ENCODE measurements at regions not wholly inside any gene's neighbourhood (a gene's known extent, or its start where the extent isn't known, plus 50 kb on each side); places are given as distances from the start of the nearest gene placed in this dataset.

GRCh38 chrY:7263773-7264172, 352.2 kb upstream of the AMELY start (continued):
- TF ChIP-seq, protein P1, sequence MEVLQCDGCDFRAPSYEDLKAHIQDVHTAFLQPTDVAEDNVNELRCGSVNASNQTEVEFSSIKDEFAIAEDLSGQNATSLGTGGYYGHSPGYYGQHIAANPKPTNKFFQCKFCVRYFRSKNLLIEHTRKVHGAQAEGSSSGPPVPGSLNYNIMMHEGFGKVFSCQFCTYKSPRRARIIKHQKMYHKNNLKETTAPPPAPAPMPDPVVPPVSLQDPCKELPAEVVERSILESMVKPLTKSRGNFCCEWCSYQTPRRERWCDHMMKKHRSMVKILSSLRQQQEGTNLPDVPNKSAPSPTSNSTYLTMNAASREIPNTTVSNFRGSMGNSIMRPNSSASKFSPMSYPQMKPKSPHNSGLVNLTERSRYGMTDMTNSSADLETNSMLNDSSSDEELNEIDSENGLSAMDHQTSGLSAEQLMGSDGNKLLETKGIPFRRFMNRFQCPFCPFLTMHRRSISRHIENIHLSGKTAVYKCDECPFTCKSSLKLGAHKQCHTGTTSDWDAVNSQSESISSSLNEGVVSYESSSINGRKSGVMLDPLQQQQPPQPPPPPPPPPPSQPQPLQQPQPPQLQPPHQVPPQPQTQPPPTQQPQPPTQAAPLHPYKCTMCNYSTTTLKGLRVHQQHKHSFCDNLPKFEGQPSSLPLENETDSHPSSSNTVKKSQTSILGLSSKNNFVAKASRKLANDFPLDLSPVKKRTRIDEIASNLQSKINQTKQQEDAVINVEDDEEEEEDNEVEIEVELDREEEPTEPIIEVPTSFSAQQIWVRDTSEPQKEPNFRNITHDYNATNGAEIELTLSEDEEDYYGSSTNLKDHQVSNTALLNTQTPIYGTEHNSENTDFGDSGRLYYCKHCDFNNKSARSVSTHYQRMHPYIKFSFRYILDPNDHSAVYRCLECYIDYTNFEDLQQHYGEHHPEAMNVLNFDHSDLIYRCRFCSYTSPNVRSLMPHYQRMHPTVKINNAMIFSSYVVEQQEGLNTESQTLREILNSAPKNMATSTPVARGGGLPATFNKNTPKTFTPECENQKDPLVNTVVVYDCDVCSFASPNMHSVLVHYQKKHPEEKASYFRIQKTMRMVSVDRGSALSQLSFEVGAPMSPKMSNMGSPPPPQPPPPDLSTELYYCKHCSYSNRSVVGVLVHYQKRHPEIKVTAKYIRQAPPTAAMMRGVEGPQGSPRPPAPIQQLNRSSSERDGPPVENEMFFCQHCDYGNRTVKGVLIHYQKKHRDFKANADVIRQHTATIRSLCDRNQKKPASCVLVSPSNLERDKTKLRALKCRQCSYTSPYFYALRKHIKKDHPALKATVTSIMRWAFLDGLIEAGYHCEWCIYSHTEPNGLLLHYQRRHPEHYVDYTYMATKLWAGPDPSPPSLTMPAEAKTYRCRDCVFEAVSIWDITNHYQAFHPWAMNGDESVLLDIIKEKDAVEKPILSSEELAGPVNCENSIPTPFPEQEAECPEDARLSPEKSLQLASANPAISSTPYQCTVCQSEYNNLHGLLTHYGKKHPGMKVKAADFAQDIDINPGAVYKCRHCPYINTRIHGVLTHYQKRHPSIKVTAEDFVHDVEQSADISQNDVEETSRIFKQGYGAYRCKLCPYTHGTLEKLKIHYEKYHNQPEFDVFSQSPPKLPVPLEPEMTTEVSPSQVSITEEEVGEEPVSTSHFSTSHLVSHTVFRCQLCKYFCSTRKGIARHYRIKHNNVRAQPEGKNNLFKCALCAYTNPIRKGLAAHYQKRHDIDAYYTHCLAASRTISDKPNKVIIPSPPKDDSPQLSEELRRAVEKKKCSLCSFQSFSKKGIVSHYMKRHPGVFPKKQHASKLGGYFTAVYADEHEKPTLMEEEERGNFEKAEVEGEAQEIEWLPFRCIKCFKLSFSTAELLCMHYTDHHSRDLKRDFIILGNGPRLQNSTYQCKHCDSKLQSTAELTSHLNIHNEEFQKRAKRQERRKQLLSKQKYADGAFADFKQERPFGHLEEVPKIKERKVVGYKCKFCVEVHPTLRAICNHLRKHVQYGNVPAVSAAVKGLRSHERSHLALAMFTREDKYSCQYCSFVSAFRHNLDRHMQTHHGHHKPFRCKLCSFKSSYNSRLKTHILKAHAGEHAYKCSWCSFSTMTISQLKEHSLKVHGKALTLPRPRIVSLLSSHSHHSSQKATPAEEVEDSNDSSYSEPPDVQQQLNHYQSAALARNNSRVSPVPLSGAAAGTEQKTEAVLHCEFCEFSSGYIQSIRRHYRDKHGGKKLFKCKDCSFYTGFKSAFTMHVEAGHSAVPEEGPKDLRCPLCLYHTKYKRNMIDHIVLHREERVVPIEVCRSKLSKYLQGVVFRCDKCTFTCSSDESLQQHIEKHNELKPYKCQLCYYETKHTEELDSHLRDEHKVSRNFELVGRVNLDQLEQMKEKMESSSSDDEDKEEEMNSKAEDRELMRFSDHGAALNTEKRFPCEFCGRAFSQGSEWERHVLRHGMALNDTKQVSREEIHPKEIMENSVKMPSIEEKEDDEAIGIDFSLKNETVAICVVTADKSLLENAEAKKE (CRISPR knock-in tag; IDR thresholded peaks at IDR 0.05), result no peak
- TF ChIP-seq ZNF114 (CRISPR knock-in tag; IDR thresholded peaks at IDR 0.05), result no peak
- no peak for TF ChIP-seq STAT1 (IDR thresholded peaks at IDR 0.05; ENCODE audit: unreplicated experiment)
- no peak for TF ChIP-seq NANOG (IDR thresholded peaks at IDR 0.05; ENCODE audit: borderline replicate concordance)
- TF ChIP-seq ZNF331 (CRISPR knock-in tag; IDR thresholded peaks at IDR 0.05; ENCODE audit: low read depth), result no peak
- no peak for TF ChIP-seq CTCF (conservative IDR thresholded peaks at IDR 0.05; ENCODE audit: low read depth in 2 of 2)

DNA sequence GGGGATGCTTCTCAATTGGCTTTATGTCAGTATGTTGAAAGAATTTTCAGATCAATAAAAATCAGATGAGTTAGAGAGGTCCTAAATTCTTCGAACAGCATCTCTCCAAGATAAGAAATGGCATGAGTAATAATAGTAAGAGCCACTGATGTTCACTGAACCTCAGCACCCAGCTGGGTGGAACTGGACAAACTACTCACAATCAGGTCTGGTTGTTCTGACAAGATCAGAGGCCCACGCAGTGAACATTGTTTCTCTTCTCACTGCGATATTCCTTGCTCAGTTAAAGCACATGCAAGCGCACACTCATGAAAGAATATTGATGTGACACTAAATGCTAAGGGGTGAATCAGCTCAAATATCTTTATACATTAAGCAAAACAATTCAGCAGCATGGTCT, 351.0 kb upstream of the AMELY start:
- no peaks in the 10 kb centered on the region for H4K20me1 ChIP-seq (replicated peaks; ENCODE audit: insufficient read depth)
- Mint-ChIP-seq H3K4me1 (peaks cover 4% of the 10 kb centered on the region; the same call in 1 of the 3 replicates), H3K36me3 (ENCODE audit: low read depth) (0 out of 3 replicates have a peak, but pooled peaks cover 4% of the 10 kb centered on the region), H3K9me3 (peaks cover 1% of the 10 kb centered on the region; the same call in 1 of the 3 replicates), H3K27ac (no peak overlapping the region), H3K27me3 (ENCODE audit: insufficient read depth, low read depth, poor library complexity) (no peaks in the 10 kb centered on the region), H3K4me3 (no peak overlapping the region)
- H3F3A ChIP-seq (replicated peaks; ENCODE audit: low read depth), result no peaks in the 10 kb centered on the region
- no peak overlapping the region for H2AFZ ChIP-seq
- DNase-seq (ENCODE audit: low spot score) (no peak), ATAC-seq (no peak)
- TF ChIP-seq NANOG (IDR thresholded peaks at IDR 0.05; ENCODE audit: borderline replicate concordance) (no peak), STAT1 (IDR thresholded peaks at IDR 0.05; ENCODE audit: unreplicated experiment) (no peak), EZH2phosphoT487 (IDR thresholded peaks at IDR 0.05; ENCODE audit: unreplicated experiment) (no peak), CREB1 (CRISPR knock-in tag; IDR thresholded peaks at IDR 0.05; ENCODE audit: low read depth) (no peak), ZNF114 (CRISPR knock-in tag; IDR thresholded peaks at IDR 0.05) (no peak), REST (IDR thresholded peaks at IDR 0.05; ENCODE audit: unreplicated experiment) (no peak), CTCF (conservative IDR thresholded peaks at IDR 0.05; ENCODE audit: low read depth in 2 of 2) (no peak), EZH2 (IDR thresholded peaks at IDR 0.05; ENCODE audit: low read depth, unreplicated experiment) (no peak), ZNF331 (CRISPR knock-in tag; IDR thresholded peaks at IDR 0.05; ENCODE audit: low read depth) (no peak)
- H3K79me2 ChIP-seq (replicated peaks; ENCODE audit: insufficient read depth), result no peaks in the 10 kb centered on the region
- H3K9me2 ChIP-seq (ENCODE audit: insufficient read depth), result no peaks in the 10 kb centered on the region
- no peak overlapping the region for H3K4me3 ChIP-seq
- H3K4me2 ChIP-seq, result no peak overlapping the region
- no peaks in the 10 kb centered on the region for H3K36me3 ChIP-seq (ENCODE audit: insufficient read depth)
- H3K27ac ChIP-seq (ENCODE audit: low read depth), result no peak overlapping the region
- H3K27me3 ChIP-seq (ENCODE audit: insufficient read depth), result no peaks in the 10 kb centered on the region
- H3K4me1 ChIP-seq (ENCODE audit: insufficient read depth), result no peaks in the 10 kb centered on the region

All from GM23338 (cell line).